HG02642 (cell line): ENCODE measurements at regions not wholly inside any gene's neighbourhood (a gene's known extent, or its start where the extent isn't known, plus 50 kb on each side); places are given as distances from the start of the nearest gene placed in this dataset.

ENCODE experiments used
- ATAC-seq: cut with Tn5 transposase; IDR thresholded peaks from one replicate; pipeline ENCODE4 v1.9.1; 2021; ENCODE audit warnings: mild to moderate bottlenecking; ENCODE audit not compliant: unreplicated experiment, poor library complexity

DNA sequence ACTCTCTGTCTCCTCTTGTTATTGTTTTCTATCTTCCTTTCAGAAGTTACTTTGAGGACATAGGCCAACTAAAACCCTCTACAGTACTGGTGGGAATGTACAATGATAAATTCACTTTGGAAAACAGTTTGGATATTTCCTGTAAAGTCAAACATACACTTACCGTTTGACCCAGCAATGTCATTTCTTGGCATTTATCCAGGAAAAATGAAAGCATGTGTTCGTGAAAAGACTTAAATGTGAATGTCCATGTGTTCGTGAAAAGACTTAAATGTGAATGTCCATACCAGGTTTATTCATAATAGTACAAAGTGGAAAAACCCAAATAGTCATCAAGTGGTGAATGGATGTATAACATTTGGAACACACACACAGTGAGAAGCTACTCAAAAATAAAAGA, 361.5 kb upstream of the DPH6 start:
- ATAC-seq = no peak

DNA sequence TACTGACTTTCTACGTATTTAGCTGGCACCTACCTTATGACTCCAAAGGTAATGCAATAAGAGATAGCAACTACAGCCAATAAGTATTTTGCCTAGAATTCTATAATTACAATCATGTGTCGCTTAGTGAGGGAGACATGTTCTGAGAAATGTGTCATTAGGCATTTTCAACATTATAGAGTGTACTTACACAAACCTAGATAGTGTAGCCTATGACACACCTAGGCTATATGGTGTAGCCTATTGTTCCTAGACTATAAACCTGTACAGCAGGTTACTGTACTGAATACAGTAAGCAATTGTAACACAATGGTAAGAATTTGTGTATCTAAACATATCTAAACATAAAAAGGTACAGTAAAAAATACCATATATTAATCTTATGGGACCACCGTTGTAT, 363.4 kb upstream of the DPH6 start:
- ATAC-seq = no peak

DNA sequence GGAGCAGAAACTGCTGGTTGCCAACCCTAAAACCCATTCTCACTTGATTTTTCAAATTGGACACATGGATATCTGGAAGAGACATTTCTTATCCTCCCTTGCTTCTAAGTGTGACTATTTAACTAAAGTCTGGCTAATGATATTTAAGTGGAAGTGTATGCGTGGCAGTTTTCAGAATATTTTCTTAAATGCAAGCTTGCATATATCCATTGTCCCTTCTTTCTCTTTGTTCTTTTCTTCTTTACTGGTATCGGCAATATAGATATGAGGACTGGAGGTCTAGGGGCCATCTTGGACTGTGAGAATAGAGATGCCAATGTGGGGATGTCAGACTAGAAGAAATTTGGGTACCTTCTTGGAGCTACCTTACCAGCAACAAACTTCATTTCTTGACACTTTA, 364.3 kb upstream of the DPH6 start:
- no peak for ATAC-seq

DNA sequence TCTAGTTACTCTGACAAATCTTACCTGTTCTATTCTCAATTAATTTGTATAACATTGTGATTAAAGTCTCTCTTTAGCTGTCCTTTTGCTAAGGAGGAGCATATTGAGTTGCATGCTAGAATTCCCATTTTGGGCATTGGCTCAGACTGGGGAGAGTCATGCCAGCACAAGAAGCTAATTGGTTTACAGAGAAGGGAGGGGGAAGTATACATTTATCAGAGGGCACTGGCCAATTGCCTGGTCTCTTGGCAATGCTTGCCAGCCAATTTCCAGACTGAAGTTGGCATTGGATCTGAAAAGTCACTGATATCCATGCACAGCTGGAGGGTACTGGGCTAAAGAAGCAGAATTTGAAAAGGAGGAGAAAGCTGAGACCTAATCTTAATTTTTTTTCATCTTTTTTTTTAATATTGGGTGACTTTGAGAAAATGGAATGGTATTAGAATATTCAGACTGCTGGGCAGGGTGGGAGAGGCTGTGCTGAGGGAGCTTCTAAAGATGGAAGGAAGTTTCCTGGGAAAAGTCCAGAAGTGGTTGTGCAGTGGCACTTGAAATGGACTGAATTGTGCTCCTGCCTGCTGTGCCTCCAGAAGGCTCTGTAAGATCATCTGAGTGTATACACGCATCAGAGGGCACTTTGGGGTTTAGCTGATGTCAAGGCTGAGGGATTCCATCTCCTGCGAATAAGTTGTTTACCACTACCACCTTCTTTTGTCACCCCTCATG, 365.2 kb upstream of the DPH6 start:
- no peak for ATAC-seq

DNA sequence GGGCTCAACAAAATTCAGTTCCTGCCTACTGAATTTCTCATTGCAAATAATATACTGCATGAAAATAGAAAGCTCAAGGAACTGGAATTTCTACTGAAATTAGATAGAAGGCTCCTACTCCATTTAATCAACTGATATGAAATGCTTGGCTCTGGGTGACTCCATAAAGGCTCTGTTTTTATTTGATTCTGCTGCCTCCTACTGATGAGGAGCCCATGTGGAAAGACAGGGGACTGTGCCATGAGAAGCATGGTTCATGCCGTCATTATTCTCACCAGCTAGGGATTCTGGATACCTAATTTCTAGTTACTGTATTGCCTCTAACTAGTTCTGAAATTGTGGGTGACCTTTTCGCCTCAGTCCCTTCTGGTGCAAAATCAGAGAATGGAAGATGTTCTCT, 366.2 kb upstream of the DPH6 start:
- no peak for ATAC-seq

DNA sequence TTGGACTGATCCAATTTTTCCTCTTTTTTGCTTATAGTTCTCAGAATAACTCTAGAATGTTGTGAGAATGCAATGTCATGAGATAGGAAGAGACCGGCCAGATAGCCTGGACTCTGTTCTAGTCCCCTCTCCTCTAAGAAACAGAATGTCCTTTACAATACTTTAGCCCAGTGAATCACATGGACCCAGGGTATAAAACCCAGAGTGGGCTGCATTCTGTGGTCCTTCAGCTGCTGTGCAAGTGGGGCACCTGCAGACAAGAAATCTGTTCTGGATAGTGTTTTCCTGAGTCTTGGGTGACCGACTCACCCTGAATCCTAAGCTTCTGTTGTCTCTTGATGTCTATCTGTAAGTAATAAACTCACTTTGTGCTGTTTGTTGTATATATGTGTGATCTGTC, 368.6 kb upstream of the DPH6 start:
- no peak for ATAC-seq

DNA sequence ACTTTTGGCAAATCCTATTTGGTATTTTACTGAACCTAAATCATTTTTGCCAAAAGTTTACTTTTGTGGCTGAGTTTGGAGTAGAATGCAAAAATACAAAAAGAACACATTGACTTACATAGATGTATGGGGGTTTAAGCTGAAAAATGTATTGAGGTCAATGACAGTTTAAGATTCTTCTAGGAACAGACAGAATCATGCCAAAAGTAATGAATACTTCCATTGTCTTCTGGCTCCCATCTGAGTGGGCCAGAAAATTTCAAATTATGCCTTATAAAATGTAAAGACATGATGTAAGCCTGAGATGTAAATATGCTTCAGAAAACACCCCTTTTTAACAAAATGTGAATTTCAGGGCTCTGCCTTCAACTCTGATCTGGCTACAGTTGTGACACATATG, 375.1 kb upstream of the DPH6 start:
- no peak for ATAC-seq

DNA sequence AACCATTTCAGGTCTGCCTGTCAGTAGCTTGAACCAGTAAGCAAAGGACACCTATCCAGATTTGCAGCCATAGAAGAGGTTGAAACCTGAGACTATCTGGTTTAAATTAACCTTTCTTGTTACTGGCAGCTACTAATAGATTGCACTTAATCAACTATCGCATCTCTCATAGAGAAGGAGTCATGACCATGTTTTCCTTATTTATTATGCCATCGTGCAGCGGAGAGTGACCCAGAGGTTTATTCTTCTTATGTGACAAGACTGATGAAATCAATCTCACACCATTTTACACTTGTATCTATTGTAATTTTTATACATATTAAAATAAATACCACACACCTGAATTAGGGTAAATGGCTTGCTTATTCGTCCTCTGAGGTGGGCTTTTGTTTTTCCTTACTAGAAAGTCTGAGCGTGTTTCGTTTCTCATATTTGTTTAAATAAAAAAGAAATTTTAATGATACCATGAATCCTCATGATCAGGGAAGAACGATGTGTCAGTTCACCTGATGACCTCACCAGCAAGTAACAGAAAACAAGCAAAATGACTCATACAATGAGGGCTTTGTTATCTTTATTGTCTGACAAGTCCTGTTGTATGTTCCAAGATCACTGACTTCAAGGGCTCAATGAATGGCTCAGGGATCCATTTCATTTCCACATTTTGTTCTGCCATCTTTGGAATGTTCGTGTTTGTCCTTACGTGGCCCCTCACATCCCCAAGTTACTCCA, 379.5 kb upstream of the DPH6 start:
- no peak for ATAC-seq

DNA sequence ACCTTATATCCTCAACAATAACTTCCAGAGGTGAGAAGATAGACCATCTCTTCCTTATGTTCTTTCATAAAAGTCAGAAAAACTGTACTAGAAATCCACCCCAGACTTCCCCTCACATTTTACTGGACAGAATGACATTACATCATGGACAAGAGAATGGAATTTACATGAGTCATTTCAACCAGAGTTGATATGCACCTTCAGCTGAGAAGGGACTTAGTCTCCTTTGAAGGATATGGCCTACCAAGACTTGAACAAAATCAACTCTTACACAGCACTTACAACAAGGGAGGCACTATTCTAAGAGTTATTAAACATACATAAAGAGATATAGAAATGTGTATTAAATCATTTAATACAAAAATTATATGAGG, 380.0 kb upstream of the DPH6 start:
- no peak for ATAC-seq

DNA sequence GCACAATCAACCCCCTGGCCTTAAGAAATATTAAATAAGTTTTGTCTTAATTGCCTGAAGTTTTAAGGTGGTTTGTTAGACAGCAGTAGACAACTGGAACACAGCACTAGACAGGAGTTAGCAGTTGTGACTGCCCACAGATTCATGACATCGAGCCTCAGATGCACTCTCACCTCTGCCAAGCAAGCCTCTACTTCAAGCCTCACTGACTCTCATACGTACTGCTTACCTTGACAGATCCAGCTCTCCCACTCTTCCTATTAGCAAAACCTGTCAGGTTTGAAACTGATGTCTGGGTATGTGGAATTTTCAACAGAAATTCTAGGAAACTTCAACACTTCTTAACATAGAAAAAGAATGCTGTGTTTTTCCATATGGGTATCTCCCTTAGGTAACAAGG, 382.9 kb upstream of the DPH6 start:
- no peak for ATAC-seq

DNA sequence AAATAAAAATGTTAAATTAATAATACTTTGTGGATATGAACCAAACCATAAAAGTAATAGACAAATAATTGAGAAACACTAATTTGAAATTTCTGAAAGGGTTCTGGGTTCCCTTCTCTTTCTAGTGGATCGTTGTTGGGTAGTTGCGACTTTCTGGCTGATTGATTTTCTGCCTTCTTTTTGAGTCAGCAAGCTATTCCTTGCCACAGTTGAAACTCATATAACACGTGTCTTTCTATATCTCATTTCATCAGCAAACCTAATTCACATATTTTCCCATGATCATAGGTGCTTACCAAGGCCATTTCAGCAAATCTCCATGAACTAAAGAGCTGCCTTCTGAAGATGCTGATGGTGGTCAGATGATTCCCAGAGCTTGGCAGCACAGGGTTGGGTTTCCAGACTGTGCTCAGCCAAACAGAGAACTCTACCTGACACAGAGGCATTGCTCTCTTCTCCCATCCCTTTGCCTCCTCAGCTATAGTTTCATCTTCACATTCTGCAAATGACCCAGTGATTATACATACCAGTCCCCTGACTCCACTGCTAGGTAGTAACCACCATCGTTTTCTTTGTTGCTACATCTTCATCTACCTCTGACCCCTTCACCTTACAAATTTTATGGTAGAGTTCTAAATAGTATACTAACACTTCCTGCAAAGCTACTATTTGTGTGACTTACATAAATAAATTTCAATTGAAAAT, 383.9 kb upstream of the DPH6 start:
- ATAC-seq = peak; percentile 69

DNA sequence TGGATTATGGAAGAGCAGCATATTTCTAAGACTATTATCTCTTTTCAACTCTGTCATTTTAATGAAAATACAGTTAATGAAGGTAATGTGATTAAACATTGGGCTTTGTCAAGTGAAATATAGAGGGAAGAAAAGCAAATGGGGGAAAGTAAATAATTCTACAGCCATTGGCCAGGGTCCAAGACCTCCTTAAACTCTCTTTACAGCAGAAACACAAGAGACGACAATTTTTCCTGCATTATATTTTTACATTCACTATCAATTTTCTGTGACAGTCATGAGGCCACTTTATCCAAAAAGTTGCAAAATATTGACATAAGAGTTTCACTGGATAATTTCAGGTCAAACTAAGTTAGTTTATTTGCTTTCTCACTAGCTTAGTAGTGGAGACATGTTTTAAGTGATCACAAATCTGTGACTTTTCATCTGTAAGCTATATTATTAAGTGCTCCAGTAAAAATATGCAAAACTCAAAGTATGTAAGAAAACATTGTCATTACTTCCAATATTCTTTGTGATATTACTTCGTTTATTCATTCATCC, 385.9 kb upstream of the DPH6 start:
- ATAC-seq = no peak

DNA sequence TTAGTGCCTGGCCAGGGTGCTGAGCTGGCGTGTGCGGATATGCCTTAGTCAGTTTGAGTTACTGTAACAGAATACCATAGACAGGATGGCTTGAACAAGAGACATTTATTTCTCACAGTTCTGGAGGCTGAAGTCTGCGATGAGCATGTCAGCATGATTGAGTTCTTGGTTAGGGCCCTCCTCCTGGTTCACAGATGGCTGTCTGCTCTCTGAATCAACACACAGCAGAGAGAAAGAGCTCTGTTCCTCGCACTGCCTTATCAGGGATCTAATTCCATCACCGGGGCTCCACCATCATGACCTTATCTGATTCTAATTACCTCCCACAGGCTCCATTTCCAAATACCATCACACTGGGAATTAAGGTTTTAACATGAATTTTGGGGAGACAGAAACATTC, 386.6 kb upstream of the DPH6 start:
- ATAC-seq = no peak

DNA sequence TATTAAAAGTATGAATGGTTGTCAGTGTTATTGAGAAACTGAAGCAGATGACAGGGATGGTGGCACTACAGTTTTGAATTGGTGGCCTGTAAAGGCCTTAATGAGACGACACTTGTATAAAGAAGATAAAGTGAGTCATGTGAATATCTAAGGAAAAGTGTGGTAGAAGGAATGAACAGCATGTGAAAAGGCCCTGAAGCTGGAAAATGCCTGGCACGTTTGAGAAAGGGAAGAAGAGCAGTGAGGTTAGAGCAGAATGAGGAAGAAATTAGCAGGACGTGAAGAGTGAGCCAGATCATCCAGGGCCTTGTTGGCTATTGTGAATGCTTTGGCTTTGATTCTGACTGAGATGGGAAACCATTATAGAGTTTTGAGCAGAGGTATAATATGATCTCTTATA, 387.6 kb upstream of the DPH6 start:
- no peak for ATAC-seq

DNA sequence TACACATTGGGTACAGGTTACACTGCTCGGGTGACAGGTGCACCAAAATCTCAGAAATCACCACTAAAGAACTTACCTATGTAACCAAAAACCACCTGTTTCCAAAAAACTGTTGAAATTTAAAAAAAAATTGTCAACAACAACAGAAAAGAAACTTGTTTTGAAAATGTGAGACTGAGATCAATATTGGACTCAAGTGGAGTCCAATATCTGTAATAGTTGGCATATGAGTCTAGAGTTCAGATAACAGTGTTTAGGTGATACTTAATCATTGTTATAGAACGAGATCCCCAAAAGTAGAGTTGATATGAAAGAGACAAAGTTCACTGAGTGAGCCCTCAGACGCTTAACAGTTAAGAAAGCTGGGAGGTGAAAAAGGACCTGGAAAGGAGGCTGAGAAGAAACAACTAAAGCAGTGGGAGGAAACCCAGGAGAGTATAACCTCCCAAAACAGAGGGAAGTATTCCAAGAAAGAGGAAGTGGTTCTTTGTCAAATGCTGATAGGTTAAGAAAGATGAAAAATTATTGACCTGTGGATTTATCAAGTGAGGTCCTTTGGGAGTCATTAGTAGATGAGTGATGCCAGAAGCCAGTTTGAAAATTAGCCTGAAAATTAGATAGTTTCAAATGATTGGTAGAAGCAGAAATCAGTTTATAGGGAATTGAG, 388.6 kb upstream of the DPH6 start:
- ATAC-seq = no peak

DNA sequence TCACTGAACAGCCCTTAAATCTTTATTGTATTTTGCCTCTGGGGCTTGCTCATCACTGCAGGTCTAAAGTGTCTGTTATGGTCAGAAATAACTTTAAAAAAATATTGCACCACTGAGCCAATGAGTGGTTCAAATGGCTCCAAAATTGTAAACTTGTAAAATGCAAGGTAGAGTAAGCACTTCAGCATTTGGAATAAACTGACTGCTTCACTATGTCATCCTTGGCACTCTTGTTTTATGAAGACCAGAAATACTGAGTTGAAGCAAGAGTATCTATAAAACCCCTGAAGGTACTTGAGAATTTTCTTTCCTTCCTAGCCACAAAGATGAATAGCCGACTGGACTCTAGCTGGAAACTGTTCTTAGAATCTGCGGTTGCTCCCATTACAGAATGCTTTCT, 390.3 kb upstream of the DPH6 start:
- ATAC-seq = no peak

DNA sequence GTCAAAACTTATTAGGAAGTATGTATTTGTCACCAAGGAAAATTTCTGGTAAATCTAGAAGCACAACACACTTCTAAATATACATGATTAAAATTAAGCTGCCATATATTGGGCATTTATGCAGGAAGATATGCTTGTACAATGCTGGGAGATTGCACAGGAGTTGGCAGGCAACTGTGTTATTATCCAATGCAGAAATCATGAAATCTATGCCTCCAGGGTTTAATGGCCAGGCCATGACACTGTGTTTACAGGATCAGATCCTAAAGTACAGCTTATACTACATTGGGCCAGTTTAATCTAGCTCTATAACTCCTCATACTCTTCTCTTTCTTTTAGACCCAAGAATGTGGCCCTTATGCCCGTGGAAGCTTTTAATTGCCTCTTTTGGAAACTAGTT, 391.4 kb upstream of the DPH6 start:
- no peak for ATAC-seq

DNA sequence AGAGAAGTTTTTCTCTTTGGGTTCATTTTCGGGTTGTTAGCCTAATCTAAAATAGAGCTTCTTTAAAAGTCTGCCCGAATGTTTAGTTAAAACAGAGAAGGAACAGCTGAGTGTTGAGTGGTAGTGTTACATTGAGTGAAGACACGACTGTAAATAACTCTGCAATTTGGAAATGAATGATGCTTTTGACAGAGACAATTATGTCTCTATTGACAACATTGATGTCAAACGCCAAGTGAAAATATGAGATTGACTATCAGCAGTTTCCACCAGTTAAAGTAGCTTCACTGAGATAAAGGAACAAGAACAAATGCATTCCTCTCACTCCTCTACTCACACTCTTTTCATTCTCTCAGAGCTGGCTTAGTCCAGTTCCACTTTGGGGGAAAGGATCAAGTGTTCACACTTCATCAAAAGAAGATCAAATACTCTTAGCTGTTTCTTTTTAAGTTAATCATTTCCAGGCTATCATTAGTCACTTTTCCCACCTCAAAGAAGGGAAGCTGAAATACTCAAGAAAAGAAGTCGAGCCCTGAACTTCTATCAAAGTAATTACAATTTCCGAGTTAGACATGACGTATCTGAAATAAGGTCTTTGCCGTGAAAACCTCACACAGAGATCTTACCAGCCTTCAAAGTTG, 399.1 kb upstream of the DPH6 start:
- ATAC-seq = no peak

DNA sequence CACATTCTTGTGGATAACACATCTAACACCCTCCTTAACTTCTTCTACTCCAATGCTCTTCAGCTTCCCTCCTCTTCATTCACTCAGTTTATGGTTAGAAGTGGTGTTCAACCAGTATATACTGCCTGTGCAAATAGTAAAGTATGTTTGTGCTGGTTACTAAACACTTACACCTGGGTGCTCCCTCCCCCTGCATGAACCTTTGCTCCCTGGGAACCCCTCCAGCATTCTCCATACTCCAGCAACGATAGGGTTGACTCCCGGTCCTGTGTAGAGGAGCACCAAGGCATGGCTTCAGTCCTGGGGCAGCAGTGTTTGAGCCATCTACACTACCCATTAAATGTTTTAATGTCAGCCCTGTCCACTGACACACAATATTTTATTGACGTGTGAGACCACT, 407.5 kb upstream of the DPH6 start:
- no peak for ATAC-seq

DNA sequence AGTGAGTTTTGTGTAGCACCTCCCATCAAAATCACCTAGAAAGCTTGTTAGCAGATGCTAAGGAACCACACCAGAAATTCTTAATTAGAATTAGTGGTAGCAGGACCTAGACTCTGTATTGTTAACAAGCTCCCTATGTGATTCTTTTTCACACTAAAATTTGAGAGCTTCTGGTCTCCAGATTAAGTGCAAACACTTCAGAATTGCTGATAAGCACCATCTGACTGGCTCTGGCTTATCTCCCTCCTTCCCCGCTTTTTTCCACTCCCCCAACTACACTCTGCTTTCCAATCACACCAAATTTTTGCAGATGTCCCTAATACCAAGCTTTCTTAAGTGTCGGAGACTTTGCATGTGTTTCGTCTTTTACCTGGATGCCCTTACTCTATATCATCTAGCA, 410.1 kb upstream of the DPH6 start:
- no peak for ATAC-seq
